CD4-positive, alpha-beta T cell treated with Interleukin-1 beta for 1 hour (primary cell): ENCODE measurements at regions not wholly inside any gene's neighbourhood (a gene's known extent, or its start where the extent isn't known, plus 50 kb on each side); places are given as distances from the start of the nearest gene placed in this dataset.

Experiments
- DNase-seq, 2 donors: peaks; one replicate each; pipeline ENCODE4 v3.0.0-alpha.2; 2020 to 2022

DNA sequence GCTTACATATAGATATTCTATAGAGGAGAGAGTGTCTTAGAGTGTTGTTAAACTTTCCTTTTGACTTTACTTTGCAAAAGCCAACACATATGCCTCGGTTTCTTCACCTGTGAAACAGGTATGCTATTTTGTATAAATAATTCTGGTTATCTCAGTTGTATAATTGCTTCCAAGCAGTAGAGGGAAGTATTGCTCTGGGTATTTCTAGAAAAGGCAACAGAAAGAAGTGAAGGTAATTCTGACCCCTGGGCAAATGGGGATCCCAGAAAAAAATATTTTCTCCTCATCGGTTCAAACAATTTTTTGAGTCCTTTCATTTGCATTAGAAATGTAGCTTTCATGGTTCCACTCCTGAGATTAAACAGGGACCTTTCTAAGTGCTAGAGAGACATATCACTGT, 216.5 kb upstream of the SEMA6D start:
- no peak for DNase-seq

DNA sequence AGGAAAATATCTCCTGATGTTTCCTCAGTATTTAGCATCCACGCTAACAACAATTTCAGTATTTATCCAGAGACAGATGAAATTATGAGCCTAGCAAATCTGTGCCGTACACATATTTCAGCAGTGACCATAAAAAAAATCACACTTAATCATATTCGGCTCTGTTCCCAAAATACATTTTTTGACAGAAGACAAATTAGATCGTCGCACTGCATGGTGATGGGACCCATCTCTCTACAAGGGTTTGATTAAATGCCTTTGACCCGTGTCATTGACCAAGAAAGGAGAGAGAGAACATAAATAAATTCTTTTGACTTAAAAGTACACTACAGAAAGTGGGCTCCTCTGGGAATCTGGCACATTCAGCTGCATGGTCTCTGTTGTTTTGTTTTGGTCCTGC, 215.3 kb upstream of the SEMA6D start:
- no peak for DNase-seq

DNA sequence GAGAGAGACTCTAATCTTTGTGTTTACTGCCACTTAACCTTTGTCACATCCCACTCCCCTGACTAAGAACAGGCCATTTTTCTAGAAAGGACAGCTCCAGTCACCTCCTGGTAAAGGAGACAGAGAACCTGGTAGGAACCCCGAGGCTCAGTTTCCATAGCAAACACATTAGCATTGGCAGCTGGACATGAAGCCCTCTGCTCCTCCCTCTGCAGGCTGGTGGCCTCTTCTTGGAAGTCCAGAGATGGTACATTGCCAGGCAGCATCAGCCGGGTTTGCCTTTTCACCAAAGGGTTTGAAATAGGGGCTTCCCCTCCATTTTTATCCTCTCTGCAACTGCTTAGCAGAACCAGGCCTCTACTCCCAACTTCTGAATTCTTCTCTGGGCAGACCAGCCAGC, 213.4 kb upstream of the SEMA6D start:
- DNase-seq, result no peak

DNA sequence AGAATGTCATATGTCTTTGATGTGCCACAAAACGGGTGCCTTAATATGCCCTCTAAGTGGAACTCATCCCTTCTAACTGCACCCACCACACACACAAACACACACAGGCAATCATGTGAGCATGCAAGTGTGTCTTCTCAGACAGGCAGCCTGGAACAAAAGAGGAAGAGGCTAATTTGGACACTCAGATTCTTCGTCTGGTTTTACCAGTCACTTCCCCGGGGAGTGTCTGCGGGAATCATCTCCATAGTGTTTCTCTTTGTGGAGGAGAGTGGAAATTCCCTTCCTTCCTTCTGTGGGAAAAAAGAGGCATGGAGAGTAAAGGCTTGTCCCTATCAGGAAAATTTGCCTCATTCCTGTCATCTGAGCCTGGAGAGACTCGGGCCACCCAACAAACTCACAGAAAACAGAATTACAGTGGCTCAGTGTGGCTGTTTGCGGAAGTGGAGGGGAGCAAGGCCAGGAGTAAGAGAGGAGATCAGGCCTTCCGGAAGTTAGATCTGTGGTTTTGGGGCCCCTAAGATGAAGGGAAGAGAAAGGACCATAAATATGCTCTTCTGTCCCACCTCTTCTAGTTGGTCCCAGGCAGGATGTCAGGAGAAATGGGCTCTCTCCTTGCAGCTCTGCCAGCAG, 212.6 kb upstream of the SEMA6D start:
- no peak for DNase-seq

DNA sequence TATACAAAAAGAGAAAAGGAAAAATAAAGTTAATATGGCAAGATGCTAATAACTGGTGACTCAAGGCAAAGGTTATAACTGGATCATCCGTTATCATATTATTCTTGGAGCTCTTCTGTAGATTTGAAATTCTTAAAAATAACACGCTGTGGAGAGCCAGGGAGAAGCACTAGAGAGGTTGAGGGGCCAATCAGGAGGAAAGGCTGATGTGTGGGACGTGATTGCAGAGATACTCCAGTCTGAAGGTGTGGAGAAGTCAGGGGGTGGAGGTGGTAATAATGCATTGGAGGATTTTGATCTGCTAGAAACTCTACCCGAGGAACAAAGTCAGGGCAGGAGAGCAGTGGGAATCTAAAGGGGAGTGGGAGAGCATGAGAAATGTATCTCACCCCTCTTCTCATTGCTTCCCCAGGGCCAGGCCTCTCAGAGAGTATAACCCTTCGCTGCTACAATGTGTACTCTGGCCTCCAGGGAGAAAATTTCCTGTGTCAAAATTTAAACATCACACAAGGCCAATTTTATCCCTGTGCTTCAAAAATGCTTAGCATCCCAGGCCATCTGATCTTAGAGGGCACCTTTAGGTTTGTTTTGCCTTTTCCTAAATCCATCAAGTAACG, 211.5 kb upstream of the SEMA6D start:
- DNase-seq, result no peak

DNA sequence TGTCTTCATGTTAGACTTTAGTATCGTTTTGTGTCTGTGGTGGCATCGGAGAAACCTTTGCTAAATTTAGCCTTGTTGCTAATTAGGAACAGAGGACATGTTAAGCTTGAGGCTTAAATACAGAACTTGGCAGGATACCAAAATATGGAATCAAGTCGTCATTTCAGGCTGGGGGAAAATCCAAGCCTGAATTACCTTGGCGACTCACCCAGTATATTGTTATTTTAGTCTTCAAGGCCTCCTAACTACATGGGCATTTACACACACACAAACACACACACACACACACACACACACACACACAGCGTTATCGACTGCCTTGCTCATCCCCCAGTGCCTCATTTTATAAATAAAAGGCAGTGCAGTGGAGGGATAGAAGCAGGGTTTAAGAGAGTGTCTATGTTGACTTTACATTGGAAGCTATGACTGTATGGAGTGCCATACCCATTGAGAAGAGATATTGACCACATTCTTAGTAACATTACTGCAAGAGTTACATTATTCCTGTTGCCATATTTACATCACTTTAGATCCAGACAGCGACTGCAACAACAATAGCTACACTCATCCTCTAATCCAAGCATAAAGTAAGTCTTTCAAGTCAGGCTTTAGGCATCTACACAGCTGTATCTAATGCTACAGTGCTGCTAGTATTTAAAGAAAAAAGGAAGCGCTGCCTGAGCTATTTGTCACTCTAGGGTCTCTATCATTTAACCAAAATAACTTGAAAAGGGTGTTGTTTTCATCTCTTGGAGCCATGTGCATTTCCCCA, 210.8 kb upstream of the SEMA6D start:
- no peak for DNase-seq

DNA sequence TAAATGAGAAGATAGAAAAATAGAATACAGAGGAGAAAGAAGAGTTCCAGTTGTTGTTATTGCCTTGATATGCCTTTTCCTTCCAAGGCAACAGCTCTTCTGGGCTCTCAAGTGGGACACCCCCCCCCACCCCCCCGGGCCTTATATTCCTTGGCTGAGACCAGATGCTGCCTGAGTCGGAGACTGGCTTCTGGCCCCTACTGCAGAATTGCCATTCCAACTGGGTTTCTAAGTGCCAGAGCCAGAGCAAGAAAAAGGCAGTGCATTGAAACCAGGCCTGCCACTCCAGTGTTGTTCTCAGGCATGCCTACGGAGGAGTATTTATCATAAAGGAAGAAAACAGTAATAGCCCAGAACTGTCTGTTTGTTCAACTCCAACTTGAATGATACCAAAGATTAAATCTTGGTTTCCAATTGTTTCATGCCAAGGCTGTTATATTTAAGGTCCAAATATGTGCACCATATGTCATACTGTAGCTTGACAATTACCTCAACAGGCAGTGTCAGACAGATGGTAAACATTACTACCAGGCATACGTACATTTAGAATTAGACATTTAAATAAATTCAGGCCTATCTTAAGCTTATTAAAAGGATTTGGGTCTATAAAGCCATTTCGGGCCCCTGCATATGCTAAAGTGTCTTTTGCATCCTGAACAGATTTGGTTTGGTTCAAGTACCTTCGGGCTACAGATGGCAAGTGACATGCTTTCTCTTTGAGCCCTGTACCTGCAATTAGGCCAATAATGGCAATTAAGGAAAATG, 209.9 kb upstream of the SEMA6D start:
- no peak for DNase-seq

DNA sequence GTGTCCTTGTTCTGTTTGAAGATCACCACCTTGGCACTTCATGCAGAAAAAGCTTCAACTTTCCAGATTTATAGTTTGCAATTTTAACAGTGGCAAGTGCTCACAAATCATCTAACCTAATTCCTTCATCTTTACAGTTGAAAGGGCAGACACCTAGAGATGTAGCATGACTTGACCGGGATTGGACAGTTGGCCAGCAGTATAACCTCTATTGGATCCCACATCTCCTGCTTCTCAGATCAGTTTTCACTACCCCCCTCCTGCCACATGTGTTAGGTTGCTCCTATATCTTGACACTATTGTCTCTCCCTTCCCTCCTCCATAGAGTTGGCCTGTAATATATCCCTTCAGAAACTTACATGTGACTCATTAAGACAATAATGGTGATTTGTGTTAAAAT, 206.0 kb upstream of the SEMA6D start:
- no peak for DNase-seq

DNA sequence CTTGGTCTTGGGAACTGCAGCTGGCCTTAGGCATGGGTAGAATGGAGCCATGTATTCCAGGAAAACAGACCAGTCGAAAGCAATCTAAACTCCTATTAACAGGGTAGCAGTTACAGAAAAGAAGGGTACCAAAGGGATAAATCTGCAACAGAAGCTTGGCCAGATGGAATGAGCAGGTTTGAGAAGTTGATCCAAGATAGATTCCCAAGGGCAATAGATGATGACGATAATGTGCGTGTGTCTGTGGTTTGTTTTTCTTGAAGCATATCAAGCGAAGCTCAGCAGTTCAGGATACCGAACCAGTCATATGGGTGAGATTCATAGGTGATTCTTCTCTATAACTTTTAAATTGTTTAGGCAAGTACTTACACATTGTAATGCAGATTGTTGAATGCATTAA, 203.8 kb upstream of the SEMA6D start:
- DNase-seq, result no peak

DNA sequence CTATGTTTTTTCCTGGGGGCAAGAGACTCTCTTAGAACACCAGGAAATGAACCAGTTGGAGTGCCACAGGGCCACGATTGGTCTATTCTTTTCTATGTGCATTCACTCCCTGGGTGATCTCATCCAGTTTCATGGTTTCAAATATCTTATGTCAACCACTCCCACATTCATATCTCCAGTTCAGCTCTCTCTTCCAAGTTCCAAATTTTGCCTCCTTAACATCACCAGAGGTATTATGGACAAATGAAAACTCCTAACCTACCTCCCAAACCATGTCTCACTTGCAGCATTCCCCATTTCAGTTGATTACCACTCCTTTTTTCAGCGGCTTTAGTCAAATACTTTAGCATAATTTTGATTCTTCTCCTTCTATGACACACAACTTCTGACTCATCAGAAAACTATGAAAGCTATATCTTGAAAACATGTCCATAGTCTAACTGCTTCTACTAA, 203.1 kb upstream of the SEMA6D start:
- no peak for DNase-seq

DNA sequence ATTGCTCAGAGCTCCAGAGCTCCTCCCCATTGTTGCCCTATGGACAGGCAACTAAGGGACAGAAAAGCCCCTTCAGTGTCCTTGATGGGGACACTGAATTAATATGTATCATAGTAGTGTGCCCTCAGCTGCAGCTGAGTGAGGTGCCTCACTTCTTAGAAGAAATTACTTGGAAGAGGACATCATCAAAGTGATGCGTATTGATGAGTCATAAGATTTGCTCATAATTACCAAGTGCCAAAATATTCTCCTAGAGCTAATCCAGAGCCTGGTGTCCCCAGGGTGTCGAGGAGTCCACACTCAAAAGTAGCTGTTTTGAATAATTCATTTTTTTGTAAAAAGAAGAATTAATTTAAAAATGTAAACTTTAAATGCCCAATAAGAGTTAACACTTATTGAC, 200.7 kb upstream of the SEMA6D start:
- no peak for DNase-seq

DNA sequence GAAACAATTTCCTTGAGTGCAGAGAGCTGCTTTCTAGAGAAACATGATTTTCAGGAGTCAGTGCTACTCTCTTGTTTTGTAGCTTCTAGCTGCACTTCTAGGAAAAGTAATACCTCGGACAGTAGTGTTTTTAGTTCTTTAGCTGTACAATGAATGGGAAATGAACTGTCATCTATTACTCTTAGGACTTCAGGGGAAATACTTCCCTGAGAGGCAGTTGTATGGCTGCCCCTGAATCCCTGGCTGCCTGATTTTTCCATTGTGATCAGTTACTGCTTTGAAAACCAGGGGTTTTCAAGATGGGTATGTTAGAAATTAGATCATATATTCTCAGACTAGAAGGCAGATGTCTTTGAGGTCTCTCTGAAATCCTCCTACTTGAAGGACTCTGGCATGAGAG, 200.3 kb upstream of the SEMA6D start:
- no peak for DNase-seq

DNA sequence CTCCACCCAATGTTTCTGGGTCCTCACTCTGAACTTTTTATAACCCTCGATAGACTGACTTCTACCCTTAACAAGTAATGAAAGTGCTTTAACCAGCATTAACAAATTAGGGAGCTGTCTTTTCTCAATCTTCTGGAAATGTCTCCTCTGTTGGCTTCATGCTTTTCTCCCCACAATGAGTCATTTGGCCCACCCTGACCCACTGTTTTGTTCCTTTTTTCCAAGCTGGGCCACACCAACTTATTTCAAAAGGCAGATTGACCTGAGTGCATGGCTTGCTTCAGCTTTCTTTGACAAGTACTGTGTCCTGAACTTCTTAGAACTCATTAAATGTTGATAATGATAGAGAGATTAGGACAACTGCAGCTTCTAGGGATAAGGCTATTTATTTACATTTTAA, 199.6 kb upstream of the SEMA6D start:
- no peak for DNase-seq

DNA sequence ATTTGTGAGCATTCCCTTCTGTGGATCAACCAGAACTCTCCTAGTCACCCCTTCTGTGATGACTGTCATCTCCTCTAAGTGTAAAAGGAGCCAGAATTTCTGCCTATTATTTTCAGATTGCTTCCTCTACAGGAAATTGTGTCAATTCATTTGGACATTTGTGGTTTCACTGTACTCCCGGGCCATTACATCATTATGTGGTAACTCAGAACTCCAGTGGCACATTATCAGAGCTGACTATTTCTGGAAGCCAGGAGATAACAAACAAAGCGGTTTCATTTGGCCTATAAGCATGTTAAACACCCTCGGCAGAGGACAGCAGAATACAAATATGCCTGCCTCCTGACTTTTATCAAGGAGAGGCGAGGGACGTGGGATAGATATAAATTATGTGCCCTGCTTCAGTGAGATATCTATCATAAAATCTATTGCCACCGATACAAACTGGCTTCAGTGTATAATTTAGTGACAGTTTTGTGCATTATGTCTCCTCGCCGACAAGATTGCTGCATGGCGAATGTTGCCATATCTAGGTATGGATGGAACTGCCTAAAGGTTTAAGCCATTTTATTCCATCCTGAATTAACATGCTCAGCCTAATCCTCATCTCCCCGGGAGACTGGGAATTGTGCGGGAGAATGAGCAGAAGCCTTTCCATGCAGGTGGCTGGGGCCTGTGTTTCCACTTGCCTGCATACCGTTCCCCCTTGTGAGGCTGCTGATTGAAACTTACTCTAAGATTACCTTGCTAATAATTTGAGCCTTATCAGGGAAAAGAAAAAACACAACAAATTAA, 193.4 kb upstream of the SEMA6D start:
- no peak for DNase-seq

DNA sequence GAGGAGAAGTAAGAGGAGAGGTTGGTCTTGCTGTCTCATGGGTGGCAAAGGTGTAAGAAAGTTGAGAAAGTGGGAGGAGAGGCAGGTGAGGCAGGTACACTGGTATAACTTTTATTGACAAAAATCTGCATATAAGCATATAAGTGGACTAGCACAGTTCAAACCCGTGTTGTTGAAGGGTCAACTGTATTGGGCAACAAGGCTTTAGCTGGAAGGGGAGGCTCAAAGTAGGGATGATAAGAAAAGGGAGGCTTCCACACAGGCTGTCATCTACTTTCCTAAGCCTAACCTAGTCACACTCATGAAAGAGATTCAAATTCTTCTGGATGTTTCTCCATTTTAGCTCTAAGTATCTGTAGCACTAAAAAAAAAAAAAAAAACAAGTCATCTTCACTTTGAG, 188.1 kb upstream of the SEMA6D start:
- no peak for DNase-seq

DNA sequence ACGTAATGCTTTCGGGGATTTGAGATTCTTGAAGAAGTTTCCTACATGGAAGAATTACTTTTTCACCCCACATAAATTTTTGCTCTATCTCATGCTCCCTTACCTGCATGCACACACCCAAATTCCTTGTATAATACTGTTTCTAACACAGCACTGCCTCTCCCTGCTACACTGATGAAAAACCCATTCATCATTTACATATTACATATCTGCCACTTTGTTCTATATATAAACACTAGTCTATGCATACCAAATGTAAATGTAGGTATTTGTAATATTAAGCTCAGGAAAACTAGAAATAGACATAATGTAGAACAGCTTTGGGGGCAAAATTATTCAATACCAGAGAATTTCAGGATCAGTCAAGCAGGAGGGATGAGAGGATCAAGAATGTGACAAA, 182.6 kb upstream of the SEMA6D start:
- no peak for DNase-seq

DNA sequence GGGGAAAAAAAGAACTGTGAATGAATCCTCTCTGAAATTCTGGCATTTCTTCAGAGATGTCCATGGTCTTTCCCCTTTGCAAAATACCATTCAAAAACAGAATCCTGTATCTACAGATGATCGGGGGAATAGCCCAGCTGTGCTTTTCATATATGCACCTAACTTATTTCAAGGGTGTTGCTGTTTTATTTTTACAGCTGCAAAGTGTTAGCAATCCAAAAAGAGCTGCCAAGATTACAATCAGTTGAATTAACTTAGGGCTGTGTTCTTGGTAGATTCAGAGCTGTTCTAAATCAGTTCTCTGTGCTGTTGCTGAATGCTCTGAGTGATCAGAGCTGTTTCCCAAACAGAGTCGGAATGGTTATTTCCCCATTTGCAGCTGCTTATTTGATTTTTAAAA, 175.7 kb upstream of the SEMA6D start:
- DNase-seq, result no peak

DNA sequence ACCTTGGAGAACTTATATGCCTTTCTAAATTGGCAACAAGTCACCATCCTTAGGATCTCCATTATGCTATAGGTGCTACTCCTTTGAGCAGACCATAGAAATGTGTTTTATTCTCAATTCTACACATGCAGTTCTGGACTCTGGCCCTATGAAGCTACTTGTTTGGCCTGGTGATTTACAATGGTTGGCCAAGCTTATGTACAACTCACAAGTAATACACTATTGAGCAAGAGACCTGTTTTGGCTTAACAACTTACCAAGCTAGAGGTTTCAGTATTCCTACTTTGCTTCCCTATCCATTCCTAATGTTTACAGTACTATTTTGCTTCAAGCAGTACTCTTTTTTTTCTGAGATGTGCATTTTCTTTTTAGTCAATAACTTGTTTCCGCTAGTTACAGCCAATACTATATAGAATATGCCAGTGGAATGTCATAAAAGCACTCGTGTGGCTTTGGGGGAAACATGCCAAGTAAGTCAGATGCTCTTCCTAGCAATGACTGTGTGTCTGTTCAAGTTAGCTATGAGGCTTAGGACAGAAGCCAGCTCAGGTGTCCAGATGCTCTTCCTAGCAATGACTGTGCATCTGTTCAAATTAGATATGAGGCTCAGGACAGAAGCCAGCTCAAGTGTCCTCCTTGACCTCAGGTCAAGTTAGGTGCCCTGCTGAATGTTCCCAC, 174.9 kb upstream of the SEMA6D start:
- DNase-seq, result no peak

DNA sequence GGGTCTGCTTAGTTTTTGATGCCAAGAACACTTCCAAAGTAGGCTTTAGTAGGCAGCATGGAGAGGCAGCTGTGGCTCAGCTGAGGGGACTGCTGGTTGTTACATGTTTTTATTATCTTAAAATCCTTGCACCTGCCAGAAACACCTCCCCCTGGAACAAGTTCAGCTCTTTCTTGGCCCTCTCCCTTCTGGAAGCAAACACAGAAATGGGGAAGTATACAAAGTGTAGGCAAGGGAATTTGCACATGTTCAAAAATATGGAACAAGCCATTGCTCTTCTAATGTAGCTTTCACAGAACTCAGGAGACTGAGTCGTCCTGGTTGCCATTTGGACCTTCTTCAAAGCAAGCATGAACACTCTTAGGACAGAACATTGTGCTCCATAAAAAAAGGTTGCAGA, 169.1 kb upstream of the SEMA6D start:
- no peak for DNase-seq

DNA sequence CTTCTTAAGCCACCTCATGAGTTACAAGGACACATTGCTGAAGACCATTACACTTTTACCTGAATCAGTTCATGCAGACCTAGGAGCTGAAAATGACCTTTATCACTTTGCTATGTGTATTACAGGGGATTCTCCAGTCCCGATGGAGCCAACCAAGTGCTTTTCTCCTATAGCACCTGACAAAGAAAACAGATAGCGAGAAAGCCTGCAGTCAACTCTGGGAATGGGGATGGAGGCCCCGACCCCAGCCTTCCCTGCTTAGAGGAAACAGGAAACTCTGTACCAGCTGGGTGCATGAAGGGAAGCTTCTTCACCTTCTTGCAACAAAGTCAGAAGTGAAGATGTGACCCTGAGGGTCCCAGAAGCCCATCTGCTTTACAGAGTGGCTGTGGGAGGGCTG, 168.3 kb upstream of the SEMA6D start:
- no peak for DNase-seq

DNA sequence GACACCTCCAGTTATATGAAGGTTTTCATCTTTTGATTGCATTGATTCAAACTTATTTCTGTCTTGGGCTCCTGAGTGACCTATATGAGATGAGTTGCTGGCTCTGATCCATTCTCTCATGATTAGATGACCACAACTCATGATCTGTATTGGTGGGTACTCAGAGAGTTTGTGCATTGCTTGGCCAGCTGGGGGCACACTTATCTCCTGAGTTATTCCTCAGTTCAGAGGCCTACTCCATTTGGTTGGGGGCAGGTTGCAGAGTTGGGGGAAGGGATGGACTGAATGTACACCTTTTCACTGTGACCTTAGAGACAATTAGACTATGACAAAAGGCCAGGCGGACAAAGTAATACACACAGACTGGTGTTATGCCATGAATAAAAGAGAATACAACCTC, 166.2 kb upstream of the SEMA6D start:
- no peak for DNase-seq

DNA sequence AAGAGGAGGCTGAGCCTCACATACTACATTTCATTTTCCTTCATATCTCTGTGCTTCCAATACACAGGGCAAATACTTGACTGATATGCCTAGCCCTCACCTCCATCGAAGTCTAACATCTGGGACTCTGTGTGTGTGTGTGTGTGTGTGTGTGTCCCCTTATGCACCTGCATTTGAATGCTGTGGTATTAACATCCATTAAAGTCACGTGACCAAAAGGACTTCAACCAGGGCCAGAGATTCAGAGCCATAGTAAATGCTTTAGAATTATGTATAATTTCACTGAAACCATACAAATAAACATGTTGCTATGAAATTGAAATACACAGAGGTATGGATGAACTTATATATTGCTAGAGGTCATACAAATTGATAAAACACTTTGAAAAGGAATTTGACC, 165.8 kb upstream of the SEMA6D start:
- DNase-seq, result no peak
